ENCODE measurements at regions not wholly inside any gene's neighbourhood (a gene's known extent, or its start where the extent isn't known, plus 50 kb on each side); places are given as distances from the start of the nearest gene placed in this dataset.

DNA sequence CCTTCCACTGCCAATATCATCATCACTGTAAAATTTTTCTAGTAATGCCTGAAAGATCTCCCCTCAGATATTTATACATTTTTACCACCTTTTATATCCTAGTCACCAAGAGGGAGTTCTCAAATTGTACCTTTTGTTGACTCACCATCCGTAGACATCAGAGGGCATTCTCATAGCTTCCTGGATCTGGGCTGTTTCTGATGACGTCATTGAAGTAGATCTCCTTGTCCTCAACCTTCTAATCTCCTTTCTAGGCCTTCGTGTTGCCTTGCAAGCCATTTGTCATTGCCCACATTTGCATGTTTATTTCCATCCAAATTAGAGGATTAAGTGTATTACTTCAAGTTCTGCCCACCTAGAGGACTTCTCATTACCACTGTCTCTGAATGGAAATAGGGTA, 193.4 kb upstream of the NRXN1 start:
- H3K4me3 ChIP-seq (ENCODE audit: low read length): no peak overlapping the region
- ChIA-PET POLR2A (no interaction called here), CTCF (no interaction called here)
- no peaks in the 10 kb centered on the region for H3K36me3 ChIP-seq (ENCODE audit: insufficient read depth, low read length)
- no peaks in the 10 kb centered on the region for H3K4me1 Mint-ChIP-seq
- H3K36me3 Mint-ChIP-seq: no peaks in the 10 kb centered on the region
- no peak for DNase-seq
- H3K9me3 ChIP-seq (ENCODE audit: low read length): no peaks in the 10 kb centered on the region
- H3K27me3 Mint-ChIP-seq: no peaks in the 10 kb centered on the region
- H3K4me1 ChIP-seq (ENCODE audit: insufficient read depth, low read length): no peaks in the 10 kb centered on the region
- peaks cover under 1 to 32% (median 9%) of the 10 kb centered on the region in 5 donors for H3K9me3 Mint-ChIP-seq
- no peaks in the 10 kb centered on the region for H3K27me3 ChIP-seq (ENCODE audit: insufficient read depth, low read length, poor library complexity, severe bottlenecking)
- H3K27ac Mint-ChIP-seq: no peak overlapping the region
- H3K27ac ChIP-seq (ENCODE audit: low read depth, low read length): no peak overlapping the region
- no peak overlapping the region for H3K4me3 Mint-ChIP-seq

DNA sequence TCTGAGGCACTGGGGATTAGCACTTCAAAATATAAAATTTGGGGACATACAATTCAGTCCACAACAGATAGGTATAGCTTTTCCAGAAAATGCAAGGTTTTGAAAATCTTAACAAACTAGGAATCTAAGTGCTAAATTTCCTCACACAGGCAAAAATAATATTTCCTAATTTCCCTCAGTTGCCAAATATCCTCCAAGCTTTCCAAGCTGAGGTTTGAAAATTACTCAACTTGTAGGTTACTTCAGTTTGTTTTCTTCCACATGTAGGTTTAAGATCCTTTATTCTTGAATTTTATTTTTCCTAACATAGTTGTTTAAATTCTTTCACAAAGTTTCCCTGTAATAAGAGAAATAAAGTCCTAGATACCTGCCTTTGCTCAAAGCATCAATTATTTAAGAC, 192.9 kb upstream of the NRXN1 start:
- Histone ChIP-seq H3K4me3 (ENCODE audit: low read length) (no peak overlapping the region), H3K4me1 (ENCODE audit: insufficient read depth, low read length) (no peaks in the 10 kb centered on the region), H3K27ac (ENCODE audit: low read depth, low read length) (no peak overlapping the region), H3K27me3 (ENCODE audit: insufficient read depth, low read length, poor library complexity, severe bottlenecking) (no peaks in the 10 kb centered on the region), H3K9me3 (ENCODE audit: low read length) (no peaks in the 10 kb centered on the region), H3K36me3 (ENCODE audit: insufficient read depth, low read length) (no peaks in the 10 kb centered on the region)
- Mint-ChIP-seq H3K9me3 (peaks cover 0 to 34% (median 9%) of the 10 kb centered on the region in 5 donors), H3K4me1 (no peaks in the 10 kb centered on the region), H3K36me3 (no peaks in the 10 kb centered on the region), H3K4me3 (no peak overlapping the region), H3K27me3 (no peaks in the 10 kb centered on the region), H3K27ac (no peak overlapping the region)
- no peak for DNase-seq
- POLR2A ChIA-PET: no interaction called here
- CTCF ChIA-PET: no interaction called here

DNA sequence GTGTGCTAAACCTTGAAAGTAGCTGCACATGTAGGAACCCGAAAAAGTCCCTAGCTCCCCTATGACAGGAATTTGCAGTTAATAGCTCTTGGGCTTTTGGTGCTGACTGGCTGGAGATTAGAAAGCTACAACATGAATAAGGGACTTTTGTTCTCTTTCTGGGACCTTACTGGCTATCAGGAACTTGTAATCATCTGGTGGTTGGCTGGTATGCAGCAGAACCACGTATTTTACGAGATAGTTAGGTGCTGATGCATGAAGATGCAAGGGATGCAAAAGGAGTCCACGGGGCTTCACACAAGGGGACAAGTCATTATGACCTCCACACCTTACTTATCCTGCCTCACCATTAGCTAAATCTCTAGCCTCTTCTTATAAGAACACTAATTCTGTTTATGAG, 190.2 kb upstream of the NRXN1 start:
- H3K27ac Mint-ChIP-seq: no peak overlapping the region
- no peak for DNase-seq
- no peaks in the 10 kb centered on the region for H3K36me3 Mint-ChIP-seq
- Histone ChIP-seq H3K27ac (ENCODE audit: low read depth, low read length) (no peak overlapping the region), H3K36me3 (ENCODE audit: insufficient read depth, low read length) (no peaks in the 10 kb centered on the region), H3K27me3 (ENCODE audit: insufficient read depth, low read length, poor library complexity, severe bottlenecking) (no peaks in the 10 kb centered on the region), H3K9me3 (ENCODE audit: low read length) (peaks cover 3% of the 10 kb centered on the region), H3K4me3 (ENCODE audit: low read length) (no peak overlapping the region), H3K4me1 (ENCODE audit: insufficient read depth, low read length) (no peaks in the 10 kb centered on the region)
- peaks cover 0 to 49% (median 7%) of the 10 kb centered on the region in 5 donors for H3K9me3 Mint-ChIP-seq
- POLR2A ChIA-PET: no interaction called here
- no peak overlapping the region for H3K4me3 Mint-ChIP-seq
- H3K27me3 Mint-ChIP-seq: no peaks in the 10 kb centered on the region
- CTCF ChIA-PET: no interaction called here
- no peaks in the 10 kb centered on the region for H3K4me1 Mint-ChIP-seq

DNA sequence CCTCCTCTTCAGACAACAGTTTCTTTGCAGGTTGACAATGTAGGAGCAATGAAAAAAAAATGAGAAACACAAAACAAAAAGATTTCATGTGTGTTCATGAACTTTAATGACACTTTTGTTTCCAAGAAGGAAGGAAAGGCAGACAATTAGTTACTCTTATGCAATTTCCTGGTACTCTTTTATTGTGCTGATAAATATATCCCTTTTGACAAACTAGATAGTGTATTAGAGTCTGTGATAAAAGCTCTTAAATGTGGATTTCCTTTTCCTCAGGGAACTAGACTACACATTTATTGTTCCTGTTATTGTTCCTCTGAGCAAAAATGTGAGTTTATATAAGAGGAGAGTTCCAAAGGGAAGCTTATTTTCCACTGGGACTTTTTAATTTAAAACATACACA, 188.7 kb upstream of the NRXN1 start:
- no peaks in the 10 kb centered on the region for H3K27me3 ChIP-seq (ENCODE audit: insufficient read depth, low read length, poor library complexity, severe bottlenecking)
- CTCF ChIA-PET: no interaction called here
- Mint-ChIP-seq H3K9me3 (peaks cover 3 to 39% (median 4%) of the 10 kb centered on the region in 5 donors), H3K27ac (no peak overlapping the region), H3K4me1 (no peaks in the 10 kb centered on the region), H3K36me3 (no peaks in the 10 kb centered on the region), H3K4me3 (no peak overlapping the region), H3K27me3 (no peaks in the 10 kb centered on the region)
- peaks cover 3% of the 10 kb centered on the region for H3K9me3 ChIP-seq (ENCODE audit: low read length)
- H3K36me3 ChIP-seq (ENCODE audit: insufficient read depth, low read length): no peaks in the 10 kb centered on the region
- POLR2A ChIA-PET: no interaction called here
- no peak for DNase-seq
- H3K4me3 ChIP-seq (ENCODE audit: low read length): no peak overlapping the region
- no peaks in the 10 kb centered on the region for H3K4me1 ChIP-seq (ENCODE audit: insufficient read depth, low read length)
- H3K27ac ChIP-seq (ENCODE audit: low read depth, low read length): no peak overlapping the region

DNA sequence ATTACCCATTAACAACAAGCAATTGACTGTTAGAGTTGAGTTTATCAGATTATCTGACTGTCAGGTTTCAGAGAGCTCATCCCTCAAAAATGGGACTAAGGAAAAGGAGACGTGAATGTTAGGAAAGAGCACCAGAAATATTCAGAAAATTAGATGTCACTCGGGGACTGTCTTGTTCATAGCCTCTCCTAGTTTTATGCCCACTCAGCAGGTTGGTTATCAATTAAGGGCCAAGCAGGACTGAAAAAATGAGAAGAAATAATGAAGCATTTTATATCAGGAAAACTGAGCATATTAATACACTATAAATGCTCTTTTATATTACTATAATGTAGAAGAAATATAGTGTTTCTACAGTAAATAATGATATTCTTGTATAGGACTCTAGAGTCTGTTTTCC, 188.1 kb upstream of the NRXN1 start:
- Histone ChIP-seq H3K9me3 (ENCODE audit: low read length) (peaks cover 3% of the 10 kb centered on the region), H3K4me1 (ENCODE audit: insufficient read depth, low read length) (no peaks in the 10 kb centered on the region), H3K27ac (ENCODE audit: low read depth, low read length) (no peak overlapping the region), H3K27me3 (ENCODE audit: insufficient read depth, low read length, poor library complexity, severe bottlenecking) (no peaks in the 10 kb centered on the region), H3K36me3 (ENCODE audit: insufficient read depth, low read length) (no peaks in the 10 kb centered on the region), H3K4me3 (ENCODE audit: low read length) (no peak overlapping the region)
- Mint-ChIP-seq H3K4me1 (no peaks in the 10 kb centered on the region), H3K27ac (no peak overlapping the region), H3K36me3 (no peaks in the 10 kb centered on the region), H3K9me3 (peaks cover 3 to 35% (median 6%) of the 10 kb centered on the region in 5 donors), H3K4me3 (no peak overlapping the region), H3K27me3 (no peaks in the 10 kb centered on the region)
- ChIA-PET POLR2A (no interaction called here), CTCF (no interaction called here)
- no peak for DNase-seq

DNA sequence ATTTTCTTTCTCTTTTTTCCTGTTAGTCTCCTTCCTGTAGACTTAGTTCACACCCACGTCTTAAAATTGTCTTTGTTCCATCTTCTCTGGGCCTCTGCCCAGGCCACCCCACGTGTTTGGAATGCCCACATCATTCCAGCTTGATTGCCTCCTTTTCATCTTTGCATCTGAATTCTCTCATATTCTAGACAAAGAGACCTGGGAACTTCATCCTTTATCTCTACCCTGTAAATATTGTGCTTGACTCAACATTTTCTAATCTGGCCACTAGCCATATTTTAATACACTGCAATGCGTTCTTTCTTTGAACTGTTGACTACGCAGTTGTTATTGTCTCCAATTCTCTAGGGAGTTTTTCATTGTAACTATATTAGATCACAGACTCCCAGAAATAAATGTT, 187.5 kb upstream of the NRXN1 start:
- Histone ChIP-seq H3K27ac (ENCODE audit: low read depth, low read length) (no peak overlapping the region), H3K4me3 (ENCODE audit: low read length) (no peak overlapping the region), H3K27me3 (ENCODE audit: insufficient read depth, low read length, poor library complexity, severe bottlenecking) (no peaks in the 10 kb centered on the region), H3K36me3 (ENCODE audit: insufficient read depth, low read length) (no peaks in the 10 kb centered on the region), H3K4me1 (ENCODE audit: insufficient read depth, low read length) (no peaks in the 10 kb centered on the region), H3K9me3 (ENCODE audit: low read length) (peaks cover 3% of the 10 kb centered on the region)
- H3K36me3 Mint-ChIP-seq: no peaks in the 10 kb centered on the region
- no peak for DNase-seq
- H3K27me3 Mint-ChIP-seq: no peaks in the 10 kb centered on the region
- ChIA-PET CTCF (no interaction called here), POLR2A (no interaction called here)
- H3K4me3 Mint-ChIP-seq: no peak overlapping the region
- H3K27ac Mint-ChIP-seq: no peak overlapping the region
- H3K4me1 Mint-ChIP-seq: no peaks in the 10 kb centered on the region
- peaks cover 3 to 32% (median 6%) of the 10 kb centered on the region in 5 donors for H3K9me3 Mint-ChIP-seq

DNA sequence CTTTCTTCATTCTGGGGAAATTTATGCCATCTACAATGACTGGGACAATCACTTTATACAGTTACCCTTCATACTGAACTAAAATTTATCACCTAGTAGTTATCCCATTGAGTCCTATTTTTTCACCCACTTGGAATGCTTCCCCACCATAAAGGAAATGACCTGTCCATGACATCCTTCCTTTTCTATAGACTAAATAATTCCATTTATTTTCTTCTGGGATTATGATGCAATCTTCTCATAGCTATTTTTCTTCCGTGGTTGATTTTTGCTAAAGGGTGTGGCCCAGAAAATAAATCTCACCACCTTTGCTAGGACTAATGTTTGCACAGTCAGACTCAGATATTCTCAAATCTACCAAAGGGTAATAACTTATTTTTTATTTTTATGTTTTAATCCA, 186.1 kb upstream of the NRXN1 start:
- no peak overlapping the region for H3K4me3 Mint-ChIP-seq
- no peaks in the 10 kb centered on the region for H3K27me3 Mint-ChIP-seq
- Histone ChIP-seq H3K4me1 (ENCODE audit: insufficient read depth, low read length) (no peaks in the 10 kb centered on the region), H3K9me3 (ENCODE audit: low read length) (peaks cover 3% of the 10 kb centered on the region), H3K4me3 (ENCODE audit: low read length) (no peak overlapping the region), H3K27ac (ENCODE audit: low read depth, low read length) (no peak overlapping the region), H3K27me3 (ENCODE audit: insufficient read depth, low read length, poor library complexity, severe bottlenecking) (no peaks in the 10 kb centered on the region), H3K36me3 (ENCODE audit: insufficient read depth, low read length) (no peaks in the 10 kb centered on the region)
- no peak for DNase-seq
- ChIA-PET POLR2A (no interaction called here), CTCF (no interaction called here)
- peaks cover 3 to 27% (median 6%) of the 10 kb centered on the region in 5 donors for H3K9me3 Mint-ChIP-seq
- no peak overlapping the region for H3K27ac Mint-ChIP-seq
- no peaks in the 10 kb centered on the region for H3K4me1 Mint-ChIP-seq
- no peaks in the 10 kb centered on the region for H3K36me3 Mint-ChIP-seq

DNA sequence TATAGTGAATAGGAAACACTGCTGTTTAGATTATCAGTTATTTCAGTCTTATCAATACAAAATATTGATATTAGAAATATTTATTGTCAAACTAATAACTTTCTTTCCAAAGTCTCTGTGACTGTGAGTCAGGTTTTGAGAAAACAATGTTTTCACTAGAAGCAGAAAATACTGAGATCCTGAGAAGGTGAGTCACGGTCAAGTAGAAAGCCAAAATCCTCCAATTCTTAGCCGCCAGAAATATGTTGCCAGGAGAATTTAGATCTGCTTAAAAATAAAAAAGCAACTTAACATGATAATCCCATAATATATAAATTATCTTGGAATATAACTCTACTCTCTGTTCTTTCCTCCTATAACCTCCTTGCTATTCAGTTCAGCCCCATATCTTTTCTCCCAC, 181.9 kb upstream of the NRXN1 start:
- no peaks in the 10 kb centered on the region for H3K36me3 Mint-ChIP-seq
- Histone ChIP-seq H3K9me3 (ENCODE audit: low read length) (no peaks in the 10 kb centered on the region), H3K27ac (ENCODE audit: low read depth, low read length) (no peak overlapping the region), H3K4me3 (ENCODE audit: low read length) (no peak overlapping the region), H3K27me3 (ENCODE audit: insufficient read depth, low read length, poor library complexity, severe bottlenecking) (no peaks in the 10 kb centered on the region), H3K36me3 (ENCODE audit: insufficient read depth, low read length) (no peaks in the 10 kb centered on the region), H3K4me1 (ENCODE audit: insufficient read depth, low read length) (no peaks in the 10 kb centered on the region)
- DNase-seq: no peak
- no peak overlapping the region for H3K4me3 Mint-ChIP-seq
- CTCF ChIA-PET: no interaction called here
- H3K9me3 Mint-ChIP-seq: peaks cover 2 to 22% (median 6%) of the 10 kb centered on the region in 5 donors
- POLR2A ChIA-PET: no interaction called here
- H3K27me3 Mint-ChIP-seq: no peaks in the 10 kb centered on the region
- H3K27ac Mint-ChIP-seq: no peak overlapping the region
- no peaks in the 10 kb centered on the region for H3K4me1 Mint-ChIP-seq

DNA sequence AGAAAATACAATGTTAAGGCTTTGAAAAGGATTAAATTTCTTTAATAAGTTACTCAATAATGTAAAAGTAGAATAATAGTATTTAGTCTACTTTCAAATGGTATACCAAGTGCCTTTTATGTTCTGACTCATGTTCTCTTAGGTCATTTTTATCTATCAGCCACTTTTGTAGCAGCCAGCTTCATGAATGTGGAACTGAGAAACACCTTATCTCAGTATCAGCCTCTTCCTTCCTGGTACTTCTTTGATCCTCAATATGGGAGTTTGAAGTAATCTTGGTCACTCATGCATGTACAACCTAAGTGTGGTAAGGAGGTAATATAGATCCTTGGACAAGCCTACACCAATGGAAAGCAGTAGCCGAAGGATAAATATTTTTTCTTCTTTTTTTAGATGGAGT, 180.4 kb upstream of the NRXN1 start:
- no peaks in the 10 kb centered on the region for H3K27me3 Mint-ChIP-seq
- no peak overlapping the region for H3K4me3 Mint-ChIP-seq
- H3K27ac Mint-ChIP-seq: no peak overlapping the region
- Histone ChIP-seq H3K9me3 (ENCODE audit: low read length) (no peaks in the 10 kb centered on the region), H3K36me3 (ENCODE audit: insufficient read depth, low read length) (no peaks in the 10 kb centered on the region), H3K4me3 (ENCODE audit: low read length) (no peak overlapping the region), H3K27ac (ENCODE audit: low read depth, low read length) (no peak overlapping the region), H3K4me1 (ENCODE audit: insufficient read depth, low read length) (no peaks in the 10 kb centered on the region), H3K27me3 (ENCODE audit: insufficient read depth, low read length, poor library complexity, severe bottlenecking) (no peaks in the 10 kb centered on the region)
- no peak for DNase-seq
- peaks cover 2 to 14% (median 6%) of the 10 kb centered on the region in 5 donors for H3K9me3 Mint-ChIP-seq
- no peaks in the 10 kb centered on the region for H3K36me3 Mint-ChIP-seq
- CTCF ChIA-PET: no interaction called here
- POLR2A ChIA-PET: no interaction called here
- H3K4me1 Mint-ChIP-seq: no peaks in the 10 kb centered on the region

Measured in CD8-positive, alpha-beta memory T cell (primary cell).